Tibial artery (tissue), 4 donors: ENCODE measurements at regions not wholly inside any gene's neighbourhood (a gene's known extent, or its start where the extent isn't known, plus 50 kb on each side); places are given as distances from the start of the nearest gene placed in this dataset.

Experiments used
- DNase-seq, 2 donors: peaks; one replicate each; pipeline ENCODE4 v3.0.0-alpha.2; 2019
- H3K27ac ChIP-seq, 2 donors: fragments of 200-600 bp; sonication (generic) in 1 of 2; 1 replicate in 1 of 2; 2 replicates in 1 of 2; pipeline ENCODE4 v1.5.1; 2018 to 2019; ENCODE audit warnings: mild to moderate bottlenecking in 1 of 2
- H3K27me3 ChIP-seq, 2 donors: fragments of 200-600 bp; sonication (generic) in 1 of 2; one replicate each; pipeline versions ENCODE4 v1.5.1 to v1.6.0; 2016 to 2019
- H3K36me3 ChIP-seq, 3 donors: fragments of 200-600 bp; sonication (generic) in 2 of 3; one replicate each; pipeline ENCODE4 v1.5.1; 2016 to 2019; ENCODE audit warnings: mild to moderate bottlenecking in 2 of 3
- H3K4me1 ChIP-seq, 4 donors: fragments of 200-600 bp; sonication (generic) in 2 of 4; 1 replicate in 3 of 4; 2 replicates in 1 of 4; pipeline ENCODE4 v1.5.1; 2016 to 2019
- H3K4me3 ChIP-seq, 2 donors: fragments of 200-600 bp; sonication (generic) in 1 of 2; 1 replicate in 1 of 2; 2 replicates in 1 of 2; pipeline ENCODE4 v1.5.1; 2018 to 2019; ENCODE audit warnings: mild to moderate bottlenecking in 2 of 2
- H3K9me3 ChIP-seq, 3 donors: fragments of 200-600 bp; sonication (generic) in 1 of 3; one replicate each; pipeline ENCODE4 v1.5.1; 2016 to 2019
- intact Hi-C: fragments of 100-400 bp; cut with DNase I; formaldehyde crosslinking; loops from one replicate; pipeline ENCODE4 v1.15.0; 2023; ENCODE audit warnings: low total_unique reads
- TF ChIP-seq, protein P1 (sequence below), 2 experiments: fragments of 200-600 bp in 1 of 2; fragments of 450-650 bp in 1 of 2; IDR thresholded peaks; one replicate each; pipeline ENCODE4 v1.5.1; 2017 to 2019; ENCODE audit warnings: antibody characterized with exemption in 2 of 2, mild to moderate bottlenecking in 1 of 2, moderate library complexity in 1 of 2

DNA sequence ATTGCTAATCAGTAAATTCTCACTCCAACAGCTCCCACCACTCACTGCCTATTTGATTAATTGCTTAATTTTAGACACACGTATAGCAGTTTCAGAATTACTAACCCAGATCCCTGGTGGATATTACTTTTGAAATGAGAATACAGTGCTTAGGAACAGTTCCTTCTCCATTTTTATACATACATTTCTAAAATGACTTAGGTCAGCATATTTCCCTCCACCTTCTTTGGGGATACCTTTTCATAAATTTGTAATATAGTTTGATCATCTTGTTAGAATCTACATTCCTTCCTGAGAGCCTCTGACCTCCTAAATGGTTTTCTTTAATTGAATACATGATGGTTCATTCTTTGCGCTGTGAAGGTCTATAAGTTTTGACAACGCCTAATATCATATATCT lies 279.8 kb upstream of the NETO1 start:
- H3K36me3 ChIP-seq = no peaks in the 10 kb centered on the region
- H3K27me3 ChIP-seq = no peaks in the 10 kb centered on the region
- no peak overlapping the region for H3K27ac ChIP-seq
- no peaks in the 10 kb centered on the region for H3K9me3 ChIP-seq
- no peak overlapping the region for H3K4me3 ChIP-seq
- DNase-seq = no peak
- H3K4me1 ChIP-seq = no peaks in the 10 kb centered on the region
- intact Hi-C loops = no loop called here
- TF ChIP-seq, protein P1, sequence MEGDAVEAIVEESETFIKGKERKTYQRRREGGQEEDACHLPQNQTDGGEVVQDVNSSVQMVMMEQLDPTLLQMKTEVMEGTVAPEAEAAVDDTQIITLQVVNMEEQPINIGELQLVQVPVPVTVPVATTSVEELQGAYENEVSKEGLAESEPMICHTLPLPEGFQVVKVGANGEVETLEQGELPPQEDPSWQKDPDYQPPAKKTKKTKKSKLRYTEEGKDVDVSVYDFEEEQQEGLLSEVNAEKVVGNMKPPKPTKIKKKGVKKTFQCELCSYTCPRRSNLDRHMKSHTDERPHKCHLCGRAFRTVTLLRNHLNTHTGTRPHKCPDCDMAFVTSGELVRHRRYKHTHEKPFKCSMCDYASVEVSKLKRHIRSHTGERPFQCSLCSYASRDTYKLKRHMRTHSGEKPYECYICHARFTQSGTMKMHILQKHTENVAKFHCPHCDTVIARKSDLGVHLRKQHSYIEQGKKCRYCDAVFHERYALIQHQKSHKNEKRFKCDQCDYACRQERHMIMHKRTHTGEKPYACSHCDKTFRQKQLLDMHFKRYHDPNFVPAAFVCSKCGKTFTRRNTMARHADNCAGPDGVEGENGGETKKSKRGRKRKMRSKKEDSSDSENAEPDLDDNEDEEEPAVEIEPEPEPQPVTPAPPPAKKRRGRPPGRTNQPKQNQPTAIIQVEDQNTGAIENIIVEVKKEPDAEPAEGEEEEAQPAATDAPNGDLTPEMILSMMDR (IDR thresholded peaks at IDR 0.05) = no peak

DNA sequence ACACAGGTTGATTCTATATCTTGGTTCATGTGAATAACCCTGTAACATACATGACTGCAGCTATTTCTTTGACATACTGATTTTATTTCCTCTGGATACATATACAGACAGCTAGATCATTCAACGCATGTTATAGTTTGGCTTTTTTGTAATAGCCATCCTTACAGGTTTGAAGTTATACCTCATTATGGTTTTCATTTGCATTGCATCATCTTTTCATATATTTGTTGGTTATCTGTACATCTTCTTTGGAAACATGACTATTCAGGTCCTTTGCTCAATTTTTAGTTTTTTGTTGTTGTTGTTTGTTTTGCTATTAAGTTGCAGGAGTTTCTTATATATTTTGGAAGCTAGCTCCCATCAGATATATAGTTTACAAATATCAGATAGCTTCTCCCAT lies 276.2 kb upstream of the NETO1 start:
- DNase-seq = no peak
- intact Hi-C loops = no loop called here
- TF ChIP-seq, protein P1 (IDR thresholded peaks at IDR 0.05) = no peak
- Histone ChIP-seq H3K27me3 (no peaks in the 10 kb centered on the region), H3K36me3 (no peaks in the 10 kb centered on the region), H3K4me1 (no peaks in the 10 kb centered on the region), H3K4me3 (no peak overlapping the region), H3K9me3 (no peaks in the 10 kb centered on the region), H3K27ac (no peak overlapping the region)

DNA sequence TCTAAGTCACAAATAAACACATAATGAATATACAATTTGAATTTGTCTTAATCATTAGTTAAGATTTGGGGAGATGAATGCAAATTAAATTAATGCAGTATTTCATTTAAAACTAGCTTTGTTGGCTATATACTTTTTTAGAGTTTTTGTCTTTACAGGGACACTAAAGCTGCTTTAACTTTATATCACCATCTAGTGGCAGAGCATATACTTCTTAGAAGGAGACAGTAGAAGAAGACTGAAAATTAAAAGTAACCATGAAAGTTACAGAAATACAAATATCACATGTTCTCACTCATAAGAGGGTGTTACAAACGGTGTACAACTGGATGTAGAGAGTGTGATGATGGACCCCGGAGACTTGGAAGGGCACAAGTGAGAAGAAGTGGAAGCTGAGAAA lies 268.3 kb upstream of the NETO1 start:
- Histone ChIP-seq H3K36me3 (no peaks in the 10 kb centered on the region), H3K9me3 (no peaks in the 10 kb centered on the region), H3K4me3 (no peak overlapping the region), H3K27ac (no peak overlapping the region), H3K4me1 (no peaks in the 10 kb centered on the region), H3K27me3 (no peaks in the 10 kb centered on the region)
- no peak for DNase-seq
- intact Hi-C loops = no loop called here
- TF ChIP-seq, protein P1 (IDR thresholded peaks at IDR 0.05) = no peak

DNA sequence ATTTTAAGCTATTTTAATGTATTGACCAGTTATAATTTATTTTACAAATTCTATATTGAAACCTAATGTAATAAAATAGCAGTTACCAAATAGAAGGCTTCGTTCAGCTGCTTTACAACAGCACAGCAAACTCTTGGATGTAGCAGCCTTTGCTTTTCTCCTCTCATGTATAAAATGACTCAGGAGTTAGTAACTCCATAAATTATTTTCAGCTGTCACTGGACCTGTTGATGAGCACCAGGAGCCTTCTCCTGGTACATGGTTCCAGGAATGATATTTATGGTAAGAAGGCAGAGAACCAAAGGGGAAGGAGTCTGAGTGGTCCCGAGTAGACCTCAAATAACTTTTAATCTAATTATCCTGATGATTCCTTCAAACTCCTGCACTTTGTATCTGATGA lies 256.4 kb upstream of the NETO1 start:
- Histone ChIP-seq H3K4me3 (no peak overlapping the region), H3K27me3 (no peaks in the 10 kb centered on the region), H3K4me1 (no peaks in the 10 kb centered on the region), H3K27ac (no peak overlapping the region), H3K36me3 (no peaks in the 10 kb centered on the region), H3K9me3 (no peaks in the 10 kb centered on the region)
- no peak for DNase-seq
- intact Hi-C loops = no loop called here
- TF ChIP-seq, protein P1 (IDR thresholded peaks at IDR 0.05) = no peak

DNA sequence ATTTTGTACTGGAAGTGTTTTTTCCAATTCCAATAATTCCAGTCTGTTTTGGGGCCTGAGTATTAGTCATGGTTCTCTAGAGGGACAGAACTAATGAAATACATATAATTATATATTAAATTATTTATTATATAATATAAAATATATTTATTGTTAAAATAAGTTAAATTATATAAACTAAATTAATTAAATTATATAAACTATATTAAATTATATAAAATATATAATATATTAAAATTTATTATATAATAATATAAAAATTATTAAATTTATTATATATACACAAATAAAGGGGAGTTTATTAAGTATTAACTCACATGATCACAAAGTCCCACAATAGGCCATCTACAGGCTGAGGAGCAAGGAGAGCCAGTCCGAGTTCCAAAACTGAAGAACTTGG lies 253.4 kb upstream of the NETO1 start:
- intact Hi-C loops = no loop called here
- no peaks in the 10 kb centered on the region for H3K9me3 ChIP-seq
- no peaks in the 10 kb centered on the region for H3K4me1 ChIP-seq
- H3K27ac ChIP-seq = no peak overlapping the region
- no peaks in the 10 kb centered on the region for H3K27me3 ChIP-seq
- TF ChIP-seq, protein P1 (IDR thresholded peaks at IDR 0.05) = no peak
- DNase-seq = no peak
- no peak overlapping the region for H3K4me3 ChIP-seq
- no peaks in the 10 kb centered on the region for H3K36me3 ChIP-seq

DNA sequence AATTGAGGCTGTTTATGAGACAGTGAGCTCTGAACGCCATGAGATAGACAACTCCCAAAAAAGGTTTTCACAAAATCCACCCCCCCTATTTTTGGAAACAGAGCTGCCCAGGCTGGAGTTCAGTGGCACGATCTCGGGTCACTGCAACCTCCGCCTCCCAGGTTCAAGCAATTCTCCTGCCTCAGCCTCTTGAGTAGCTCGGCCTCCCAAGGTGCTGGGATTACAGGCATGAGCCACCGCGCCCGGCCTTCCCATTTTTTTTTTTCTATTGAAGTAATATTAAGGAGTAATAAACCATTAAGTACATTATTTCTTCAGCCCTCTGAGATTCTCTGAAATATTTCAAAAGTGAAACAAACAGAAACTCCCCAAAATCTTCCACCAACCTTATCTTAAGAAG lies 252.8 kb upstream of the NETO1 start:
- Histone ChIP-seq H3K36me3 (no peaks in the 10 kb centered on the region), H3K9me3 (no peaks in the 10 kb centered on the region), H3K27me3 (no peaks in the 10 kb centered on the region), H3K4me1 (no peaks in the 10 kb centered on the region), H3K4me3 (no peak overlapping the region), H3K27ac (no peak overlapping the region)
- TF ChIP-seq, protein P1 (IDR thresholded peaks at IDR 0.05) = no peak
- intact Hi-C loops = no loop called here
- no peak for DNase-seq
